ENCODE measurements at regions not wholly inside any gene's neighbourhood (a gene's known extent, or its start where the extent isn't known, plus 50 kb on each side); places are given as distances from the start of the nearest gene placed in this dataset.

DNA sequence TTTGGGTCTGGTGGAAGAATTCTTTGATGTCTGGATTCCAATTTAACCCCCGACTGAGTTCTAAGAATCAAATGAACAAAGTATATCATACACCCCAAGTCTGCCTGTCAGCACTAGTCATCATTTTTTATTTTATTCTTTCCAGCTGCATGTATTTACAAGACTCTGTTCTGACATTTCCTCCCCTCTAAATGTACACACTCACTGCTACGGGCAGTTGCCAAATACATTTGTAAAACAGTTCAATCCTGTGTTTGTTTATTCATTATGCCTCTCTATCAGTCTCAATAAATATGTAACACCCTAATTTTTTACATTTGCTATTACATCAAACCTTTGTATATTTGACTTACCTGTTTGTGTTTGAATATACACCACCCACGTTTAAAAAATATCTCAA is 422.3 kb upstream of the PSMD7 start:
- H3K4me3 ChIP-seq (ENCODE audit: low read length): no peak overlapping the region
- Mint-ChIP-seq H3K36me3 (ENCODE audit: low read depth) (no peaks in the 10 kb centered on the region), H3K27ac (no peak overlapping the region), H3K9me3 (no peaks in the 10 kb centered on the region), H3K4me3 (no peak overlapping the region), H3K27me3 (ENCODE audit: insufficient read depth) (no peaks in the 10 kb centered on the region), H3K4me1 (peaks cover 4% of the 10 kb centered on the region)
- WGBS, 2 experiments (ENCODE audit: insufficient coverage in 1 of 2, insufficient read length in 1 of 2): 67 to 84% methylated on average over 1 to 3 of the region's 3 CpGs
- no peaks in the 10 kb centered on the region for H3K36me3 ChIP-seq (ENCODE audit: control insufficient read depth, insufficient read depth, low read length)
- H3K27me3 ChIP-seq (ENCODE audit: control insufficient read depth, insufficient read depth, low read length, poor library complexity, severe bottlenecking): no peaks in the 10 kb centered on the region
- H3K27ac ChIP-seq (ENCODE audit: low read depth, low read length): no peak overlapping the region
- TF ChIP-seq, protein P1, sequence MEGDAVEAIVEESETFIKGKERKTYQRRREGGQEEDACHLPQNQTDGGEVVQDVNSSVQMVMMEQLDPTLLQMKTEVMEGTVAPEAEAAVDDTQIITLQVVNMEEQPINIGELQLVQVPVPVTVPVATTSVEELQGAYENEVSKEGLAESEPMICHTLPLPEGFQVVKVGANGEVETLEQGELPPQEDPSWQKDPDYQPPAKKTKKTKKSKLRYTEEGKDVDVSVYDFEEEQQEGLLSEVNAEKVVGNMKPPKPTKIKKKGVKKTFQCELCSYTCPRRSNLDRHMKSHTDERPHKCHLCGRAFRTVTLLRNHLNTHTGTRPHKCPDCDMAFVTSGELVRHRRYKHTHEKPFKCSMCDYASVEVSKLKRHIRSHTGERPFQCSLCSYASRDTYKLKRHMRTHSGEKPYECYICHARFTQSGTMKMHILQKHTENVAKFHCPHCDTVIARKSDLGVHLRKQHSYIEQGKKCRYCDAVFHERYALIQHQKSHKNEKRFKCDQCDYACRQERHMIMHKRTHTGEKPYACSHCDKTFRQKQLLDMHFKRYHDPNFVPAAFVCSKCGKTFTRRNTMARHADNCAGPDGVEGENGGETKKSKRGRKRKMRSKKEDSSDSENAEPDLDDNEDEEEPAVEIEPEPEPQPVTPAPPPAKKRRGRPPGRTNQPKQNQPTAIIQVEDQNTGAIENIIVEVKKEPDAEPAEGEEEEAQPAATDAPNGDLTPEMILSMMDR (conservative IDR thresholded peaks at IDR 0.05): no peak
- no peak overlapping the region for H3K9ac ChIP-seq (ENCODE audit: extremely low read depth, low read length, poor library complexity, severe bottlenecking)
- DNase-seq: no peak
- H3K9me3 ChIP-seq (ENCODE audit: control insufficient read depth, low read length): no peaks in the 10 kb centered on the region
- H3K4me1 ChIP-seq (ENCODE audit: control insufficient read depth, insufficient read depth, low read length): no peaks in the 10 kb centered on the region

DNA sequence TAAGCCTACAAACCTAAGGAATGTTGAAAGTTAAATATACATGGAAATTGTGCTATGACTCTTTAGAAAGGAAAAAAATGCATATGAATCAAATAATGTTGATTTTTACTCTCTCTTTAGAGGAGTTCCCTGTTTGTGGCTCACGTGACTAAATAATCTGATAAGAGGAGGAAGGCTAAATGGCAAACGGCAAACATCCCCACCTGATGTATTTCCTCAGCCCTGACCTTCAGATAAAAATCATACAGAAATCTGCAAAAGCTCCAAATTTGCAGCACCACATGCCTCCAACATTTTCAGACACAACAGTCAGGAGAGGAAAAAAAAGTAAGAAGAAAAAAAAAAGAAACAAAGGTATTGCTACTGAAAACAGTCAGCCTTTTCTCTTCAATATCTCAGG is 423.0 kb upstream of the PSMD7 start:
- no peak overlapping the region for H3K4me3 ChIP-seq (ENCODE audit: low read length)
- no peak for DNase-seq
- Mint-ChIP-seq H3K9me3 (no peaks in the 10 kb centered on the region), H3K27me3 (ENCODE audit: insufficient read depth) (no peaks in the 10 kb centered on the region), H3K27ac (no peak overlapping the region), H3K4me1 (peaks cover 4% of the 10 kb centered on the region), H3K36me3 (ENCODE audit: low read depth) (no peaks in the 10 kb centered on the region), H3K4me3 (no peak overlapping the region)
- no peaks in the 10 kb centered on the region for H3K27me3 ChIP-seq (ENCODE audit: control insufficient read depth, insufficient read depth, low read length, poor library complexity, severe bottlenecking)
- no peaks in the 10 kb centered on the region for H3K36me3 ChIP-seq (ENCODE audit: control insufficient read depth, insufficient read depth, low read length)
- no peak overlapping the region for H3K27ac ChIP-seq (ENCODE audit: low read depth, low read length)
- no peaks in the 10 kb centered on the region for H3K9me3 ChIP-seq (ENCODE audit: control insufficient read depth, low read length)
- H3K4me1 ChIP-seq (ENCODE audit: control insufficient read depth, insufficient read depth, low read length): no peaks in the 10 kb centered on the region
- TF ChIP-seq, protein P1 (conservative IDR thresholded peaks at IDR 0.05): no peak
- no CpG with 5 or more reads among the region's 2 CpGs for whole genome bisulfite sequencing, 2 experiments (ENCODE audit: insufficient coverage in 1 of 2, insufficient read length in 1 of 2)
- no peak overlapping the region for H3K9ac ChIP-seq (ENCODE audit: extremely low read depth, low read length, poor library complexity, severe bottlenecking)

DNA sequence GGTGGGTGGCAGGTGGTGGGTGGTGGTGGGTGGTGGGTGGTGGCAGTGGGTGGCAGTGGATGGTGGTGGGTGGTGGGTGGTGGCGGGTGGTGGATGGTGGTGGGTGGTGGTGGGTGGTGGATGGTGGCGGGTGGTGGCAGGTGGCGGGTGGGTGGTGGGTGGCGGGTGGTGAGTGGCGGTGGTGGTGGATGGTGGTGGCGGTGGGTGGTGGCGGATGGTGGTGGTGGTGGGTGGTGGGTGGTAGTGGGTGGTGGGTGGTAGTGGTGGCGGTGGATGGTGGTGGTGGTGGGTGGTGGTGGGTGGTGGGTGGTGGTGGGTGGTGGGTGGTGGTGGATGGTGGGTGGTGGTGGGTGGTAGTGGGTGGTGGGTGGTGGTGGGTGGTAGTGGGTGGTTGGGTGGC is 423.8 kb upstream of the PSMD7 start:
- Histone ChIP-seq H3K4me3 (ENCODE audit: low read length) (no peak overlapping the region), H3K9me3 (ENCODE audit: control insufficient read depth, low read length) (no peaks in the 10 kb centered on the region), H3K9ac (ENCODE audit: extremely low read depth, low read length, poor library complexity, severe bottlenecking) (no peak overlapping the region), H3K27ac (ENCODE audit: low read depth, low read length) (no peak overlapping the region), H3K4me1 (ENCODE audit: control insufficient read depth, insufficient read depth, low read length) (no peaks in the 10 kb centered on the region), H3K27me3 (ENCODE audit: control insufficient read depth, insufficient read depth, low read length, poor library complexity, severe bottlenecking) (no peaks in the 10 kb centered on the region), H3K36me3 (ENCODE audit: control insufficient read depth, insufficient read depth, low read length) (no peaks in the 10 kb centered on the region)
- Mint-ChIP-seq H3K4me1 (peaks cover 4% of the 10 kb centered on the region), H3K27me3 (ENCODE audit: insufficient read depth) (peaks cover 1% of the 10 kb centered on the region), H3K27ac (no peak overlapping the region), H3K4me3 (no peak overlapping the region), H3K9me3 (no peaks in the 10 kb centered on the region), H3K36me3 (ENCODE audit: low read depth) (no peaks in the 10 kb centered on the region)
- no CpG with 5 or more reads among the region's 8 CpGs for WGBS, 2 experiments (ENCODE audit: insufficient coverage in 1 of 2, insufficient read length in 1 of 2)
- no peak for DNase-seq
- TF ChIP-seq, protein P1 (conservative IDR thresholded peaks at IDR 0.05): no peak

Data from endodermal cell (in vitro differentiated cells).